Left ventricle myocardium inferior (tissue), 1 donor: ENCODE measurements at regions not wholly inside any gene's neighbourhood (a gene's known extent, or its start where the extent isn't known, plus 50 kb on each side); places are given as distances from the start of the nearest gene placed in this dataset.

Experiments
- DNase-seq: peaks from one replicate; pipeline ENCODE4 v3.0.0-alpha.2; 2020
- H3K27ac ChIP-seq: fragments of 200-600 bp; replicated peaks from 2 replicates; pipeline ENCODE4 v1.8.0; 2021
- H3K27me3 ChIP-seq: fragments of 200-600 bp; 2 replicates; pipeline ENCODE4 v1.8.0; 2021; ENCODE audit warnings: low read depth
- H3K36me3 ChIP-seq: fragments of 200-600 bp; 2 replicates; pipeline ENCODE4 v1.8.0; 2021
- H3K4me1 ChIP-seq: fragments of 200-600 bp; 2 replicates; pipeline ENCODE4 v1.8.0; 2021
- H3K4me3 ChIP-seq: fragments of 200-600 bp; 2 replicates; pipeline ENCODE4 v1.8.0; 2021; ENCODE audit warnings: mild to moderate bottlenecking, moderate library complexity
- H3K9me3 ChIP-seq: fragments of 200-600 bp; replicated peaks from 2 replicates; pipeline ENCODE4 v1.8.0; 2021
- intact Hi-C: fragments of 100-400 bp; cut with micrococcal nuclease; formaldehyde crosslinking; loops from one replicate; pipeline ENCODE4 v1.11.0; 2022
- TF ChIP-seq, protein P1 (sequence below): fragments of 200-600 bp; IDR thresholded peaks from 2 replicates; pipeline ENCODE4 v1.8.0; 2021; ENCODE audit warnings: antibody characterized with exemption, mild to moderate bottlenecking, borderline replicate concordance
- donor health status: DM: no; HTN: yes; CAD: no; lungs with severe emphysema.

DNA sequence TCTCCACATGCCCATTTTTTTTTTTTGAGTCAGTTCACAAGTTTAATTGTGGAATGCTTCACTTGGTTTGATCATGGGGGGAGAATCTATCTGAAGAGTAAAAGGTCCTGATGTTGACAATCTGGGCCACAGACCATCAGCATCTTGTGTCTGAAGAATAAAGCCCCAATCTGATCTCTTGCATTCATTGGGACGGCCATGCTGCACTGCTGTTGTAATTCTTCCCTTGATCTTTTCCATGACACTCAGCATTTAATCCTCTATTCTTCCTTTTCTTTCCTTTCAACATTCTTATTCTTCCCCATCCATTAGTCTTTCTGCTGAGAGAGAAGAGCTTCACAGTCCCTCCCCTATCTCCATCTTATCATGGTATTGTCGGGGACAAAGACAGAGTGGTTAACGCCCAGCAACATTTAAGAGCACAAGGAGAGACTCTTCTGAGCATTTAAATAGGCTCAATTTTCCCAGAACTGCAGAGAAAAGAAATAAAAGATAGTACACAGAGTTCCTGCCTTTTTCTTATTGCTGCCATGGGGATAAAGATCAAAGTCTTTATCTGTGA lies 1157.3 kb downstream of the SORCS3 start:
- Histone ChIP-seq H3K4me3 (no peak overlapping the region), H3K27ac (no peak overlapping the region), H3K9me3 (no peaks in the 10 kb centered on the region), H3K27me3 (no peaks in the 10 kb centered on the region), H3K4me1 (peaks cover 3% of the 10 kb centered on the region), H3K36me3 (no peaks in the 10 kb centered on the region)
- no peak for DNase-seq
- intact Hi-C loops: no loop called here
- TF ChIP-seq, protein P1, sequence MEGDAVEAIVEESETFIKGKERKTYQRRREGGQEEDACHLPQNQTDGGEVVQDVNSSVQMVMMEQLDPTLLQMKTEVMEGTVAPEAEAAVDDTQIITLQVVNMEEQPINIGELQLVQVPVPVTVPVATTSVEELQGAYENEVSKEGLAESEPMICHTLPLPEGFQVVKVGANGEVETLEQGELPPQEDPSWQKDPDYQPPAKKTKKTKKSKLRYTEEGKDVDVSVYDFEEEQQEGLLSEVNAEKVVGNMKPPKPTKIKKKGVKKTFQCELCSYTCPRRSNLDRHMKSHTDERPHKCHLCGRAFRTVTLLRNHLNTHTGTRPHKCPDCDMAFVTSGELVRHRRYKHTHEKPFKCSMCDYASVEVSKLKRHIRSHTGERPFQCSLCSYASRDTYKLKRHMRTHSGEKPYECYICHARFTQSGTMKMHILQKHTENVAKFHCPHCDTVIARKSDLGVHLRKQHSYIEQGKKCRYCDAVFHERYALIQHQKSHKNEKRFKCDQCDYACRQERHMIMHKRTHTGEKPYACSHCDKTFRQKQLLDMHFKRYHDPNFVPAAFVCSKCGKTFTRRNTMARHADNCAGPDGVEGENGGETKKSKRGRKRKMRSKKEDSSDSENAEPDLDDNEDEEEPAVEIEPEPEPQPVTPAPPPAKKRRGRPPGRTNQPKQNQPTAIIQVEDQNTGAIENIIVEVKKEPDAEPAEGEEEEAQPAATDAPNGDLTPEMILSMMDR: no peak

DNA sequence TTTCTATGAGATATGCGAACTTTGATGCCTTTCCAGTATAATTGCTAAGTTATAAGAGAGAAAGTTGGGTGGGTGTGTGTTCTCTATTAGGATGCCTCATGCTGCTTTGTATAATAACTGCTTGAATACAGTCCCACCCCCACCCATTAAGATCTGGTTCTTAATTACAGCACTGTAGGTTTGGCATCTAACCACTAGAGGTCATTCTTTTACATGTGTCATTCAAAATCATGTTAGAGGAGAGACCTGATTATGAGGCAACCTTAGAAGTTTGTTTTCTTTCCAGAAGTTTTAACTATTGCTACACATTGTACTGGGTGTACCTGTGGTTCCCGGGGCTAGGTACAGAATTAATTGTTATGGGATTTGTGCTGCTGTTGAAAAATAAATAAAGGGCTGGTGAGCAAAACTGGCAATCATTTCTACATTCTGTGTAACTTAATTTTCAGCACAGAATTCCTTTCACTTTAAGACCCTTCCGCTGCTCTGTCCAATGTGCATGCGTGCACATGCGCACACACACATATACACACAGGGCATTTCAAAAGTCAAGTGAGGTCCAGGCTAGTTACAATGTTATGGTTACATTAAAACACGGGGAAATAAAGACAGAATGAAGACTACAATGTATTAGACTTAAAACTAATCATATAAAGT lies 1156.3 kb downstream of the SORCS3 start:
- no peak overlapping the region for H3K4me3 ChIP-seq
- no peak overlapping the region for H3K27ac ChIP-seq
- no peaks in the 10 kb centered on the region for H3K9me3 ChIP-seq
- TF ChIP-seq, protein P1: peak; percentile 59
- H3K4me1 ChIP-seq: peaks cover 3% of the 10 kb centered on the region
- H3K36me3 ChIP-seq: no peaks in the 10 kb centered on the region
- DNase-seq: no peak
- intact Hi-C loops: no loop called here
- H3K27me3 ChIP-seq: no peaks in the 10 kb centered on the region

DNA sequence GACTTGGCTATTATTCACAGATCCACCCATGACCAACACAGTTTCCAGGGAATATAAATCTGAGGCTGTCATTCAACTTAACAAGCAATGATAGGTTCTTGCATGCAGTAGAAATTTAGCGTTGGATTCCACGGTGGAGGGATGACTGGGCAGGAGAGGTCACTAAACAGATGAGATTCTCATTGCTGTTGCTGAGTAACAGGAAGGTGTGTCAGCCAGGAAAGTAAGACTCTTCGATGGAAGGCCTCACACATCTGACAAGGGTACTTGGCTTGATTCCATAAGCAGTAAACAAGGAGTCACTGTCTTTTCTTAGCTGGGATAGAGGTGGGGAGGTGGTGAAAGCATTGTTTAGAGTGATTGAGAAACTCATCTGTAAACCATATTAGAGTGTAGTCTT lies 1152.0 kb downstream of the SORCS3 start:
- TF ChIP-seq, protein P1: no peak
- intact Hi-C loops: no loop called here
- Histone ChIP-seq H3K36me3 (no peaks in the 10 kb centered on the region), H3K27ac (no peak overlapping the region), H3K4me3 (no peak overlapping the region), H3K4me1 (peaks cover 3% of the 10 kb centered on the region), H3K27me3 (no peaks in the 10 kb centered on the region), H3K9me3 (no peaks in the 10 kb centered on the region)
- DNase-seq: no peak

DNA sequence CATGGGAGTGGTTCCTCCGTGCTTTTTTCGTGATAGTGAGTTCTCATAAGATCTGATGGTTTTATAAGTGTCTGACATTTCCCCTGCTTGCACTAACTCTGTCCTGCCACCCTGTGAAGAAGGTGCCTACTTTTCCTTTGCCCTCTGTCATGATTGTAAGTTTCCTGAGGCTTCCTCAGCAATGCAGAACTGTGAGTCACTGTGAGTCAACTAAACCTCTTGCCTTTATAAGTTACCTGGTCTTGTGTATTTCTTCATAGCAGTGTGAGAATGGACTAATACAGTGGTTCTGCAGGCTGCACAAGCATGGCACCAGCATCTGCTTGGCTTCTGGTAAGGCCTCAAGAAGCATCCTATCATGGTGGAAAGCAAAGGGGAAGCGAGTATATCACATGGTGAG lies 1144.6 kb downstream of the SORCS3 start:
- Histone ChIP-seq H3K4me1 (no peaks in the 10 kb centered on the region), H3K27ac (no peak overlapping the region), H3K4me3 (no peak overlapping the region), H3K27me3 (no peaks in the 10 kb centered on the region), H3K9me3 (peaks cover 11% of the 10 kb centered on the region), H3K36me3 (no peaks in the 10 kb centered on the region)
- TF ChIP-seq, protein P1: no peak
- intact Hi-C loops: no loop called here
- no peak for DNase-seq

DNA sequence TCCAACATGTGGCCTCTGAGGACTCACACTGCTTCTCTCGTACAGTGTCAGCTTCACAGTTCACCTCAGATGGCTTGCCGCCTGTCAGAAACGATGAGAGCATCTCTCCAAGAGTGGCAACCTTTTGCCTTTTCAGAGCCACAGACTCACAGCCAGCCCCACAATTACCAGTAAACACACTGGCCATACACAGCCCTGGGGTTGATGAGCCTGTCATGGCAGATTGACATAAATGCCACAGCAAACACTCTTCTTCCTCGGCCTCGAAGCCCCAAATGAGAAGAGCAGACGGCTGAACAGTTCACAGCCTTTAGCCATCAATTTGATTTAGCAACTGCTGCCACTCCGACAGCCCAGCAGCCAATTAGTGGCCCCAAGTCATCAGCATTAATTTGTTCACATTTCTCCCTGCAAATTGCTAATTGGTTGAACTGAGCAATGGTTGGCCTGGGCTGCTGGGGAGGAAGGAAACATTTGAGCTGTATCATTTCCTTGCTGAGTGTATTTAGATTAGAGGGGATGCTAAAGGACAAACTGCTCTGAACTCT lies 1142.9 kb downstream of the SORCS3 start:
- no peaks in the 10 kb centered on the region for H3K4me1 ChIP-seq
- TF ChIP-seq, protein P1: no peak
- no peak overlapping the region for H3K4me3 ChIP-seq
- DNase-seq: no peak
- intact Hi-C loops: no loop called here
- H3K27ac ChIP-seq: no peak overlapping the region
- H3K9me3 ChIP-seq: peaks cover 11% of the 10 kb centered on the region
- H3K27me3 ChIP-seq: no peaks in the 10 kb centered on the region
- H3K36me3 ChIP-seq: no peaks in the 10 kb centered on the region
